Prostate gland (tissue), 2 donors: ENCODE measurements at regions not wholly inside any gene's neighbourhood (a gene's known extent, or its start where the extent isn't known, plus 50 kb on each side); places are given as distances from the start of the nearest gene placed in this dataset.

Experiments used
- DNase-seq: peaks from one replicate; pipeline ENCODE4 v3.0.0-alpha.2; 2019; ENCODE audit warnings: low spot score
- H3K27ac ChIP-seq, 2 donors: fragments of 200-600 bp; sonication (generic); 2 replicates each; pipeline ENCODE4 v1.5.1; 2017 to 2019
- H3K27me3 ChIP-seq: fragments of 200-600 bp; sonication (generic); replicated peaks from 2 replicates; pipeline ENCODE4 v1.5.1; 2019; ENCODE audit not compliant: insufficient read depth
- H3K36me3 ChIP-seq, 2 donors: fragments of 200-600 bp; sonication (generic); 1 replicate in 1 of 2; 2 replicates in 1 of 2; pipeline versions ENCODE4 v1.5.1 to v1.8.1; 2017 to 2019
- H3K4me1 ChIP-seq: fragments of 200-600 bp; sonication (generic); replicated peaks from 2 replicates; pipeline ENCODE4 v1.5.1; 2019
- H3K4me3 ChIP-seq, 2 donors: fragments of 200-600 bp; sonication (generic); 2 replicates each; pipeline ENCODE4 v1.5.1; 2017 to 2019
- H3K9me3 ChIP-seq: fragments of 200-600 bp; sonication (generic); 2 replicates; pipeline ENCODE4 v1.5.1; 2017
- POLR2A ChIP-seq: fragments of 450-650 bp; IDR thresholded peaks from one replicate; pipeline ENCODE4 v1.6.1; 2016; ENCODE audit warnings: antibody characterized with exemption, mild to moderate bottlenecking
- POLR2AphosphoS5 ChIP-seq: sonication (generic); formaldehyde crosslinking; IDR thresholded peaks from one replicate; pipeline ENCODE4 v1.6.1; 2017; ENCODE audit warnings: antibody characterized with exemption
- WGBS: methylation state at CpG from one replicate; pipeline ENCODE4 v1.1.5; 2018; 5-methylcytosine and 5-hydroxymethylcytosine counted together
- intact Hi-C: fragments of 100-400 bp; cut with DNase I; formaldehyde crosslinking; loops from one replicate; pipeline ENCODE4 v1.14.2; 2022
- TF ChIP-seq, protein P1 (sequence below), 4 experiments: fragments of 200-600 bp in 2 of 4; fragments of 450-650 bp in 2 of 4; sonication (generic) in 2 of 4; IDR thresholded peaks; 1 replicate in 3 of 4; 2 replicates in 1 of 4; pipeline ENCODE4 v1.5.1; 2016 to 2019; ENCODE audit warnings: antibody characterized with exemption in 4 of 4, mild to moderate bottlenecking in 2 of 4, moderate library complexity in 2 of 4

GRCh38 chrX:42273387-42273786 is 350.0 kb upstream of the CASK start:
- H3K4me1 ChIP-seq: no peaks in the 10 kb centered on the region
- intact Hi-C loops: no loop called here
- 87% methylated on average over 4 of the region's 4 CpGs for WGBS
- TF ChIP-seq, protein P1, sequence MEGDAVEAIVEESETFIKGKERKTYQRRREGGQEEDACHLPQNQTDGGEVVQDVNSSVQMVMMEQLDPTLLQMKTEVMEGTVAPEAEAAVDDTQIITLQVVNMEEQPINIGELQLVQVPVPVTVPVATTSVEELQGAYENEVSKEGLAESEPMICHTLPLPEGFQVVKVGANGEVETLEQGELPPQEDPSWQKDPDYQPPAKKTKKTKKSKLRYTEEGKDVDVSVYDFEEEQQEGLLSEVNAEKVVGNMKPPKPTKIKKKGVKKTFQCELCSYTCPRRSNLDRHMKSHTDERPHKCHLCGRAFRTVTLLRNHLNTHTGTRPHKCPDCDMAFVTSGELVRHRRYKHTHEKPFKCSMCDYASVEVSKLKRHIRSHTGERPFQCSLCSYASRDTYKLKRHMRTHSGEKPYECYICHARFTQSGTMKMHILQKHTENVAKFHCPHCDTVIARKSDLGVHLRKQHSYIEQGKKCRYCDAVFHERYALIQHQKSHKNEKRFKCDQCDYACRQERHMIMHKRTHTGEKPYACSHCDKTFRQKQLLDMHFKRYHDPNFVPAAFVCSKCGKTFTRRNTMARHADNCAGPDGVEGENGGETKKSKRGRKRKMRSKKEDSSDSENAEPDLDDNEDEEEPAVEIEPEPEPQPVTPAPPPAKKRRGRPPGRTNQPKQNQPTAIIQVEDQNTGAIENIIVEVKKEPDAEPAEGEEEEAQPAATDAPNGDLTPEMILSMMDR (IDR thresholded peaks at IDR 0.05): no peak
- TF ChIP-seq POLR2A (no peak), POLR2AphosphoS5 (no peak)
- H3K9me3 ChIP-seq: no peaks in the 10 kb centered on the region
- H3K36me3 ChIP-seq: no peaks in the 10 kb centered on the region
- H3K27ac ChIP-seq: no peak overlapping the region
- H3K4me3 ChIP-seq: no peak overlapping the region
- no peaks in the 10 kb centered on the region for H3K27me3 ChIP-seq
- no peak for DNase-seq

DNA sequence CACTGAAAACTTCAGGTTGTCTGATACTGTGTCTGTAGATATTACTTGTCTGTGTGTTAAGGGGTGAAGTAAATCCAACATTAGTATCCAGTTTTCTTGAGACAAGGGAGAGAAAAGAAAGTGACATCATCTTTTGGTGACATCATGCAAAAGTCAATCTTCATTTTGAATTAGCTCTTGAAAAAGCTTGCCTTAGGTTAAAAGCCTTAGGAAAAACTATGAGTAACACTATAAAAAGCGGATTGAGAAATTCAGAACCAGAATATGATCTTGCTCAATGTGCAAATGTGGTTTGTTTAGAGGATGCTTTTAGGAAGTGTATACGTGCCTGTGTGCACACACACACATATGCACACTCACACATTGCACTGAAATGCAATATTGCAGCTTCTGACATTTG is 345.8 kb upstream of the CASK start:
- H3K36me3 ChIP-seq: no peaks in the 10 kb centered on the region
- no peaks in the 10 kb centered on the region for H3K4me1 ChIP-seq
- WGBS: 75% methylated on average over 2 of the region's 2 CpGs
- TF ChIP-seq POLR2A (no peak), POLR2AphosphoS5 (no peak)
- TF ChIP-seq, protein P1 (IDR thresholded peaks at IDR 0.05): no peak
- H3K27me3 ChIP-seq: no peaks in the 10 kb centered on the region
- H3K9me3 ChIP-seq: no peaks in the 10 kb centered on the region
- no peak overlapping the region for H3K4me3 ChIP-seq
- intact Hi-C loops: no loop called here
- DNase-seq: no peak
- H3K27ac ChIP-seq: no peak overlapping the region

- Histone ChIP-seq H3K9me3 (no peaks in the 10 kb centered on the region), H3K27me3 (no peaks in the 10 kb centered on the region), H3K36me3 (no peaks in the 10 kb centered on the region), H3K4me3 (no peak overlapping the region), H3K4me1 (no peaks in the 10 kb centered on the region), H3K27ac (no peak overlapping the region)
- intact Hi-C loops: no loop called here
- WGBS: 73% methylated on average over 1 of the region's 1 CpG
- DNase-seq: no peak
- no peak for TF ChIP-seq POLR2A
- TF ChIP-seq, protein P1 (IDR thresholded peaks at IDR 0.05): no peak
- TF ChIP-seq POLR2AphosphoS5: no peak
These were observed 337.5 kb upstream of the CASK start for GRCh38 chrX:42260854-42261253.

GRCh38 chrX:42248226-42248625 is 324.9 kb upstream of the CASK start:
- intact Hi-C loops: no loop called here
- DNase-seq: no peak
- H3K4me3 ChIP-seq: no peak overlapping the region
- TF ChIP-seq, protein P1 (IDR thresholded peaks at IDR 0.05): no peak
- TF ChIP-seq POLR2AphosphoS5: no peak
- TF ChIP-seq POLR2A: no peak
- 91% methylated on average over 4 of the region's 4 CpGs for WGBS
- no peak overlapping the region for H3K27ac ChIP-seq
- no peaks in the 10 kb centered on the region for H3K27me3 ChIP-seq
- H3K4me1 ChIP-seq: no peaks in the 10 kb centered on the region
- no peaks in the 10 kb centered on the region for H3K9me3 ChIP-seq
- no peaks in the 10 kb centered on the region for H3K36me3 ChIP-seq

DNA sequence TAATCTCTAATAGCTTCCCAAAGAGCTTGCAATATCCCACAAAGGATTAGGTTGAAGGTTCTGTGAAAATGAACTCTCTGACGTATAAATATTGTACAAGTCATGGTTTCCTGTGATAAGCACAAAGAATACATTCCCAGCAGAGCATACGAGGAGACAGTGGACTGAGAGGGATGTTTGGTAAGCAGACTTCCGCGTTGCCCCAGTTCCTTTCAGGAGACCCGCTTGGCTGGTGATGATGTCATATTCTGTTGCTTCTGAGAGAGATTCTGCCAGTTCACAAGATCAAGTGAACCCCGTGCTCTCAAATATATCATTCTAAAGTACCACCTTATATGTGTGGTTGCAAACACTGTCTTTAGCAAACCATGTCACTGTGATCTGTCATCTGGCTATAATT is 323.9 kb upstream of the CASK start:
- Histone ChIP-seq H3K27me3 (no peaks in the 10 kb centered on the region), H3K27ac (no peak overlapping the region), H3K36me3 (no peaks in the 10 kb centered on the region), H3K4me1 (no peaks in the 10 kb centered on the region), H3K4me3 (no peak overlapping the region), H3K9me3 (no peaks in the 10 kb centered on the region)
- no peak for TF ChIP-seq POLR2A
- no peak for TF ChIP-seq POLR2AphosphoS5
- intact Hi-C loops: no loop called here
- no peak for DNase-seq
- 40% methylated on average over 6 of the region's 6 CpGs for WGBS
